ENCODE measurements at regions not wholly inside any gene's neighbourhood (a gene's known extent, or its start where the extent isn't known, plus 50 kb on each side); places are given as distances from the start of the nearest gene placed in this dataset.

DNA sequence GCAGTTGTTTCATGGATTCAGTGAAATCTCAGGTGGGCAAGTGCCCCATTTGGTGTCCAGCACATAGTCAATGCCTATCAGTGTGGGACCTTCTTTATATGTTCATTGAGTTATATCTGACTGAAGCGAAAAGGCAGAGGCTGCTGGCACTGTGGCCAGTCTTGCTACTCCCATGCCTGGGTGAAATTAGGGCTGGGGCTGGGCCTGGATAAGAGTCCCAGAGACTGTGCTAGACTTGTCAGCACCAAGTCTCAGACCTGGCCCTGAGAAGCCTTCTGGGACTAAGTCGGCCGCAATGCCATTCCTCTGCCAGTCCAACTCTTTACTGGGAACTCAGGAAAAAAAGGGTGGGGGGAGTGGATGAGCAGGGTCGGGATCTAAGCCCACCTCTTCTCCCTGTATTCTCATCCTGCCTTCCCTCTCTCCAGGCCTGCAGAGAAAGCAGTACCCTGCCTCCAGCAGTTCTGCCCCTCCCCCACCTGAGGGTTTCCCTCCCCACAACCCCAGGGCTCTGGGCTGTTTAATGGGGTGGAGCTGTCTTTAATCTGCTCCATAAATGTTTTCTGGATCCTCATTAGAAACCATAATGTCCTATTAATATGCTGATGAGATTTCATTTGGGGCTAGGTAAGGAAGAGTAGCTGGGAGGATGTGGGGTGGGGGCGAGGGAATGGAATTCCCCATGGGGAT is 153.5 kb upstream of the PJA1 start:
- Histone ChIP-seq H3F3A (ENCODE audit: insufficient read depth, low read length) (no peaks in the 10 kb centered on the region), H2AFZ (ENCODE audit: low read length) (no peak overlapping the region)
- TF ChIP-seq, protein P1, sequence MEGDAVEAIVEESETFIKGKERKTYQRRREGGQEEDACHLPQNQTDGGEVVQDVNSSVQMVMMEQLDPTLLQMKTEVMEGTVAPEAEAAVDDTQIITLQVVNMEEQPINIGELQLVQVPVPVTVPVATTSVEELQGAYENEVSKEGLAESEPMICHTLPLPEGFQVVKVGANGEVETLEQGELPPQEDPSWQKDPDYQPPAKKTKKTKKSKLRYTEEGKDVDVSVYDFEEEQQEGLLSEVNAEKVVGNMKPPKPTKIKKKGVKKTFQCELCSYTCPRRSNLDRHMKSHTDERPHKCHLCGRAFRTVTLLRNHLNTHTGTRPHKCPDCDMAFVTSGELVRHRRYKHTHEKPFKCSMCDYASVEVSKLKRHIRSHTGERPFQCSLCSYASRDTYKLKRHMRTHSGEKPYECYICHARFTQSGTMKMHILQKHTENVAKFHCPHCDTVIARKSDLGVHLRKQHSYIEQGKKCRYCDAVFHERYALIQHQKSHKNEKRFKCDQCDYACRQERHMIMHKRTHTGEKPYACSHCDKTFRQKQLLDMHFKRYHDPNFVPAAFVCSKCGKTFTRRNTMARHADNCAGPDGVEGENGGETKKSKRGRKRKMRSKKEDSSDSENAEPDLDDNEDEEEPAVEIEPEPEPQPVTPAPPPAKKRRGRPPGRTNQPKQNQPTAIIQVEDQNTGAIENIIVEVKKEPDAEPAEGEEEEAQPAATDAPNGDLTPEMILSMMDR (IDR thresholded peaks at IDR 0.05; ENCODE audit: low read length): no peak
- no peak for TF ChIP-seq EZH2 (IDR thresholded peaks at IDR 0.05; ENCODE audit: borderline replicate concordance, low read length)

DNA sequence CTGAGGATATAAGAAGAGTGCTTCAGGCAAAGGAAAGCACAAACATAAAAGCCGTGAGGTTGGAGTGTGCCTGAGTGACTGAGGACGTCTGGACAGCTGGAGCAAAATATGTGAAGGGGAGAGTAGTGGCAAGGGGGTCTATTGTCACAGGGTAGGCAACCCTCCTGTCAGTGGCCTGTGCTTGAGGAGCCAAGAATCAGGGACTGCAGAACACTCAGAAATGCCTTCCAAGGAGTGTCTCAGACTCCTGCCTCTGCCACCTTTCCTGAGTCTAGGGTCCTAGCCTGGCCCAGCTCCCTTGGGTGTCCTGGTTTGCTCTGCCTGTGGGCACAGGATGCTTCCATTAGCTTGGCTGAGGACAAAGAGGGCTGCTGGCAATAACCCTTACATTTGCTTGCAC is 152.5 kb upstream of the PJA1 start:
- Histone ChIP-seq H3K27me3 (ENCODE audit: insufficient read depth, low read length) (no peaks in the 10 kb centered on the region), H3K4me2 (ENCODE audit: low read length) (no peak overlapping the region), H3K27ac (ENCODE audit: low read depth, low read length, poor library complexity, severe bottlenecking) (no peak overlapping the region), H3K9me2 (ENCODE audit: low read depth, low read length) (no peaks in the 10 kb centered on the region), H4K20me1 (ENCODE audit: insufficient read depth, low read length) (no peaks in the 10 kb centered on the region), H3F3A (ENCODE audit: insufficient read depth, low read length) (no peaks in the 10 kb centered on the region), H3K4me1 (ENCODE audit: insufficient read depth, low read length, severe bottlenecking) (no peaks in the 10 kb centered on the region), H3K36me3 (ENCODE audit: insufficient read depth, low read length) (no peaks in the 10 kb centered on the region), H3K79me2 (ENCODE audit: insufficient read depth, low read length) (no peaks in the 10 kb centered on the region), H3K4me3 (ENCODE audit: low read depth, low read length, poor library complexity, severe bottlenecking) (no peak overlapping the region), H2AFZ (ENCODE audit: low read length) (no peak overlapping the region), H3K9ac (ENCODE audit: low read length) (no peak overlapping the region), H3K9me3 (ENCODE audit: low read length) (no peaks in the 10 kb centered on the region)
- TF ChIP-seq, protein P1 (IDR thresholded peaks at IDR 0.05; ENCODE audit: low read length): no peak

More for the DNA sequence above, 153.5 kb upstream of the PJA1 start:
- Histone ChIP-seq H3K27me3 (ENCODE audit: insufficient read depth, low read length) (no peaks in the 10 kb centered on the region), H3K27ac (ENCODE audit: low read depth, low read length, poor library complexity, severe bottlenecking) (no peak overlapping the region), H3K79me2 (ENCODE audit: insufficient read depth, low read length) (no peaks in the 10 kb centered on the region), H3K4me2 (ENCODE audit: low read length) (no peak overlapping the region), H3K4me1 (ENCODE audit: insufficient read depth, low read length, severe bottlenecking) (no peaks in the 10 kb centered on the region), H3K9me2 (ENCODE audit: low read depth, low read length) (no peaks in the 10 kb centered on the region), H3K9me3 (ENCODE audit: low read length) (no peaks in the 10 kb centered on the region), H3K9ac (ENCODE audit: low read length) (no peak overlapping the region), H3K4me3 (ENCODE audit: low read depth, low read length, poor library complexity, severe bottlenecking) (no peak overlapping the region), H4K20me1 (ENCODE audit: insufficient read depth, low read length) (no peaks in the 10 kb centered on the region), H3K36me3 (ENCODE audit: insufficient read depth, low read length) (no peaks in the 10 kb centered on the region)

DNA sequence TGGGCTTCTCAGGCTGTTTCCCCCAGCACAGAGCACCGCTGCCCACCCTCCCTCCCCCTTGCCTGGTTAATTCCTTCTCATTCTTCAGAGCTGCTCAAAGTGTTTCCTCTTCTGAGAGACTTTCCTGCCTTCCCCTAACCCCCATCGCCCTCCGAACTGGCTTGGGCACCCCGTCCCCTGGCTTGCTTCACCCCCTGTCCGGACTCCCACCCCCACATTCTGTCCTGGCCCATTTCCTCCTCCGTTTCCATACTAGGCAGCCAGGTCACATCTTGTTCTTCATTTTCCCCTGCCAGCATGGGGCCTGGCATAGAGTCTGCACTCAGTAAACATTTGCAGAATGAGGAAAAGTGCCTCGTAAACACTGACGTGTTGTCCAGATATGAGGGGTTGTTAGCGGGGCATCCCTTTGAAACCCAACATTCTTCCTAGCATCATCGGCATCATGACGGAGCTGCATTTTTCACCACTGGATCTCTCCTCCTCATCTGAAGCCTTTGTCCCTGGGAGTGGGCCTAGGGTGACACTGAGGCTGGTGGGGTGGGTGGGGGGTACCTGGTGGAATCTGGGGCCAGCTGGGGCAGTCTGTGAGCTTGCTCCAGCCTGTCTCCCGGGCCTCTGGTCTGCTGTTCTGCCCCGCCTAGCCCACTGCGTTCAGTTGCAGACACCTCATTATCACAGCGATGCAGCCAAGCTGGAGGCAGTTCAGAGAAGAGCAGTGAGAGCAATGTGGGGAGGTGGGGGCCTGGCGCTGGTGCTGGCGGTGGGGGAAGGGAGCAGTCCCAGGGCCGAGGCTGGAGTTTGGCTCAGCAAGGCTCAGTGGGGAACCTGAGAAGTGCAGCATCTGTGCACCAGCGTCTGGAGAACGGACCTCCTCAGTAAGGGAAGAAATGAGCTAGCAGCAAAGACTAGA is 149.4 kb upstream of the PJA1 start:
- Histone ChIP-seq H3K36me3 (ENCODE audit: insufficient read depth, low read length) (no peaks in the 10 kb centered on the region), H3K4me3 (ENCODE audit: low read depth, low read length, poor library complexity, severe bottlenecking) (no peak overlapping the region), H3K27me3 (ENCODE audit: insufficient read depth, low read length) (no peaks in the 10 kb centered on the region), H3K9me3 (ENCODE audit: low read length) (no peaks in the 10 kb centered on the region), H4K20me1 (ENCODE audit: insufficient read depth, low read length) (no peaks in the 10 kb centered on the region), H2AFZ (ENCODE audit: low read length) (no peak overlapping the region), H3K79me2 (ENCODE audit: insufficient read depth, low read length) (no peaks in the 10 kb centered on the region), H3F3A (ENCODE audit: insufficient read depth, low read length) (no peaks in the 10 kb centered on the region), H3K27ac (ENCODE audit: low read depth, low read length, poor library complexity, severe bottlenecking) (no peak overlapping the region), H3K4me2 (ENCODE audit: low read length) (no peak overlapping the region), H3K9me2 (ENCODE audit: low read depth, low read length) (no peaks in the 10 kb centered on the region), H3K4me1 (ENCODE audit: insufficient read depth, low read length, severe bottlenecking) (no peaks in the 10 kb centered on the region), H3K9ac (ENCODE audit: low read length) (no peak overlapping the region)
- TF ChIP-seq, protein P1 (IDR thresholded peaks at IDR 0.05; ENCODE audit: low read length): no peak
- no peak for TF ChIP-seq EZH2 (IDR thresholded peaks at IDR 0.05; ENCODE audit: borderline replicate concordance, low read length)
